ENCODE measurements at regions not wholly inside any gene's neighbourhood (a gene's known extent, or its start where the extent isn't known, plus 50 kb on each side); places are given as distances from the start of the nearest gene placed in this dataset.

- Histone ChIP-seq H3K27me3 (ENCODE audit: insufficient read depth, low read length) (no peaks in the 10 kb centered on the region), H3K9me3 (ENCODE audit: low read depth, low read length) (no peaks in the 10 kb centered on the region), H3K4me1 (ENCODE audit: insufficient read depth, low read length) (no peaks in the 10 kb centered on the region), H3K4me3 (ENCODE audit: low read length) (no peak overlapping the region)
Measured at GRCh38 chr18:22467760-22468553, 50.2 kb upstream of the CTAGE1 start.

GRCh38 chr18:22468554-22468891 is 50.8 kb upstream of the CTAGE1 start:
- Histone ChIP-seq H3K27me3 (ENCODE audit: insufficient read depth, low read length) (no peaks in the 10 kb centered on the region), H3K9me3 (ENCODE audit: low read depth, low read length) (no peaks in the 10 kb centered on the region), H3K4me3 (ENCODE audit: low read length) (no peak overlapping the region), H3K4me1 (ENCODE audit: insufficient read depth, low read length) (no peaks in the 10 kb centered on the region)

DNA sequence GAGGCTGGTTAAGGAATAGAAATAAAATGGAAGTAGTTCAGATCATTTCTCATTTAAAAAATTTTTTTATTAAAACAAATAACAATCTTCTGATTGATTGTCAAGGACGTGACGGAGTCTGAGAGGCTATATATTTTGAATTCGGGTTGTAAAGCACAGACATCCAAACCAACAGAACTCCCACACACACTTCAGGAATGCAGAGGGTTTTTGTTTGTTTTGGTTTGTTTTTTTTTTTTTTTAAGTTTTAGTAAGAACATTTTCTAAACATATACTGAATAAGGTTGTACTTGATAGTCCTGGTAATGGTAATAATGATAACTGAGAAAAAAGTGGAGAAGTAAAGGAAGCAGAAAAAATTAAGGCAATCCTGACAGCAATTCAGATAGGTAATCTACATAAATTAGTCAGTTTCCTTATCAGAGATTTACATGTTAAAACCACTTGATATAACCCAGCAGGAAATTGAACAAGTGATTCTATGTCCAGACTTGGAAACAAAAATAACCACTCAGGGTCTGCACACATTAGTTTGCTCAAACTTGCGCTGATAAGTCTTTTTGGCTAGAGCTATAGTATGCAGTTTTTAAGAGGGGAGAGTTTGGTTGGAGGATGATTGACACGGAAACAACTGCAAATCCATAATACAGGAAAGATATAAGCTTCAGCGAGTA is 51.5 kb upstream of the CTAGE1 start:
- Histone ChIP-seq H3K4me1 (ENCODE audit: insufficient read depth, low read length) (no peaks in the 10 kb centered on the region), H3K27me3 (ENCODE audit: insufficient read depth, low read length) (no peaks in the 10 kb centered on the region), H3K4me3 (ENCODE audit: low read length) (no peak overlapping the region), H3K9me3 (ENCODE audit: low read depth, low read length) (no peaks in the 10 kb centered on the region)

DNA sequence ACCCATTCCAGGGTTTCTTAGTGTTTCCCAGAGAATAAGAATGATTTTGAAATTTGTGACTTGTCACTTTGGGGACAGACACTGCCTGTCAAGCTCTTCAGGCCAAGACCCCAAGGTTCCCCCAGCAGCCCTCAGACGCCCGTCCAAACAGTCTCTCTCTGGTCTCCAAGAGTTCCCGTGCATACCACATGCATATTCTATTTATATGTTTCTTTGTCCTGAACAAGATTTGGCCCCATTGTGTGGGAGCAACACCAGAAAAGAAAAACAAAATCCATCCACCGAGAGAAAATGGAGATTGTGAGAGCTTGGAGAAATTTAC is 52.2 kb upstream of the CTAGE1 start:
- Histone ChIP-seq H3K4me3 (ENCODE audit: low read length) (no peak overlapping the region), H3K9me3 (ENCODE audit: low read depth, low read length) (no peaks in the 10 kb centered on the region), H3K27me3 (ENCODE audit: insufficient read depth, low read length) (no peaks in the 10 kb centered on the region), H3K4me1 (ENCODE audit: insufficient read depth, low read length) (no peaks in the 10 kb centered on the region)

- H3K9me3 ChIP-seq (ENCODE audit: low read depth, low read length) = no peaks in the 10 kb centered on the region
- no peak overlapping the region for H3K4me3 ChIP-seq (ENCODE audit: low read length)
- no peaks in the 10 kb centered on the region for H3K4me1 ChIP-seq (ENCODE audit: insufficient read depth, low read length)
- no peaks in the 10 kb centered on the region for H3K27me3 ChIP-seq (ENCODE audit: insufficient read depth, low read length)
Measured at GRCh38 chr18:22470248-22471235, 52.8 kb upstream of the CTAGE1 start.

DNA sequence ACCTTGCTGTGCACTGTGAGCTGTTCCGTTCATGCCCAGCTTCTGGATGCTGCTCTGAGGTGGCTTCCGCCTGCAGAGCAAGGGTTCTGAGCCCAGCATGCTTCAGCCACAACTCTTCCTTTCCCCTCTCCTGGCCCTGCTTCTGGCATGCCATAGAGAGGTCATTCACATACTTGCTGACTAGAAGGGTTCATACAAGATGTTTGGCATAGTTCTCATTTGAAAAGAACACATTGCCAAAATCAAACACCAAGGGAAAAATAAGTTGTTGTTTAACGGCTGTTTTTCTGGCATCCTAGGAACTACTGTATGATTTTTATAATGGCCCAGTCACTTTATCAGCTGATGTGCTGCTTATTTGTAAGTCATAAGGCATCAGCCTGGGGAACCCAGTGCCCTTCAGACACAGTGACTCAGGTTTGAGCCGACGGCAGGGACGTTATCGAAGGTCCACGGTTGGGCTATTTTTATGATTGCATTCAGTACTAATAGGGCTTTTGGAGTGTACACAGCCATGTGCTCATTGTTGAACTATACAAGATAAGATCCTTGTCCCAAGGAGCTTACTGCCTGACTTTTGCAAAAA is 53.9 kb upstream of the CTAGE1 start:
- no peaks in the 10 kb centered on the region for H3K4me1 ChIP-seq (ENCODE audit: insufficient read depth, low read length)
- no peaks in the 10 kb centered on the region for H3K27me3 ChIP-seq (ENCODE audit: insufficient read depth, low read length)
- no peak overlapping the region for H3K4me3 ChIP-seq (ENCODE audit: low read length)
- H3K9me3 ChIP-seq (ENCODE audit: low read depth, low read length) = no peaks in the 10 kb centered on the region

- H3K4me3 ChIP-seq (ENCODE audit: low read length) = no peak overlapping the region
- H3K4me1 ChIP-seq (ENCODE audit: insufficient read depth, low read length) = no peaks in the 10 kb centered on the region
- no peaks in the 10 kb centered on the region for H3K9me3 ChIP-seq (ENCODE audit: low read depth, low read length)
Measured at GRCh38 chr18:22473366-22473765, 55.7 kb upstream of the CTAGE1 start.

DNA sequence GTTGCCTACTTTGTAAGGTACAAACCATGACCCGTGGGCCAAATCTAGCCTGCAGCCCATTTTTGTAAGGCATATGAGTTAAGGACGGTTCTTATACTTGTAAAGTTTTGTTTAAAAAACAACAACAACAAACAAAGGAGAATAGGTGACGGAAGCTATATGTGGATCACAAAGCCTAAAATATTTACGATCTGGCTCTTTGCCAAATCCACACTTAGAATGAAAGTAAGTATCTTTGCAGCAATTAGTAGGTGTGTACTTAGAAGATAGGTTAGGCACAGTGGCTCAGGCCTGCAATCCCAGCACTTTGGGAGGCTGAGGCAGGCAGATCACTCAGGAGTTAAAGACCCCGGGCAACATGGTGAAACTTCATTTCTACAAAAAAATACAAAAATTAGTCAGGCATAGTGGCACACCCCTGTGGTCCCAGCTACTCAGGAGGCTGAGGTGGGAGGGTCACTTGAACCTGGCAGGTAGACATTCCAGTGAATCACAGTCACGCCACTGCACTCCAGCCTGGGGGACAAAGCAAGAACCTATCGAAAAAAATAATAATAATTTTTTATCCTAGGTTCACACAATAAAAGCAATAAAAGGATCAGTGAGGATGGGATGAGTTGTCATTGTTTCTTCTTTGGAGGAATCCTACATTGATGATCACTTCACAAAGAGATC is 57.8 kb upstream of the CTAGE1 start:
- no peaks in the 10 kb centered on the region for H3K4me1 ChIP-seq (ENCODE audit: insufficient read depth, low read length)

More at GRCh38 chr18:22473366-22473765, 55.7 kb upstream of the CTAGE1 start:
- H3K27me3 ChIP-seq (ENCODE audit: insufficient read depth, low read length) = no peaks in the 10 kb centered on the region

DNA sequence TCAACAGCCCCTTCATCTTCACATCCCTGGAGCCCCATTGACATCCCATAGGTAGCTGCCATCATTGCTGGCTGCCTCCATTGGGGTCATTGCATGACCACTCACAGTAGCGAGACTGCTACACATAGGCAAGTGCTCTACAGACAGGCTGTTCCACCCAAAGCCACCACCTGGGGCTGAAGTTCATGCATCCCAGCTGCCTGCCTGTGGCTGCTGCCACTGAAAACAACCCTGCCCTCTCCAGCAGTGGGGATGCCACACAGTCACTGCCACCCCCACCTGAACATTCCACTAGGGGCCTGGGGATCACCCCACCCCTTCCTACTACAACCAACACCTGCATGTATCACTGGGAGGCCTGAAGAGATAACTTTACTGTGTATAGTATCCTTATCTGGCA is 59.5 kb upstream of the CTAGE1 start:
- H3K9me3 ChIP-seq (ENCODE audit: low read depth, low read length) = no peaks in the 10 kb centered on the region
- H3K4me3 ChIP-seq (ENCODE audit: low read length) = no peak overlapping the region
- H3K4me1 ChIP-seq (ENCODE audit: insufficient read depth, low read length) = no peaks in the 10 kb centered on the region
- no peaks in the 10 kb centered on the region for H3K27me3 ChIP-seq (ENCODE audit: insufficient read depth, low read length)

More for the DNA sequence above, 57.8 kb upstream of the CTAGE1 start:
- Histone ChIP-seq H3K4me3 (ENCODE audit: low read length) (no peak overlapping the region), H3K9me3 (ENCODE audit: low read depth, low read length) (no peaks in the 10 kb centered on the region), H3K27me3 (ENCODE audit: insufficient read depth, low read length) (no peaks in the 10 kb centered on the region)

DNA sequence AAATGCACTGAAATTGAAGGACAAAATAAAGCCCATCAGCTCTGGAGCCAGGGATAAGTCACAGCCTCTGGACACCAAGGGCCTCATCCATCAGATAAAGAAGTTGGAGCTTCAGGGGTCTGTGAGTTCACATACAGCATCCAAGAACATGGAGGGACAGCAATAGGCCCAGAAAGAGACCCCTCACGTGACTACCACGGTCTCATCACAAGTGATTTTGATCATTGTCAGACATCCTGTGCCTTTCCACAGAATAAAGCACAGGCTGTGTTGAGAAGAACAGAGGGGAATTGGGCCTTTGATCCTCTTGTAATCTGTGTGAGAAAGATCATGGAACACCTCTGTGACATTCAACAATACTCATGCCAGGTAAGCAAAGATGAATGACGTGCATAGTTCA is 65.2 kb upstream of the CTAGE1 start:
- Histone ChIP-seq H3K27me3 (ENCODE audit: insufficient read depth, low read length) (no peaks in the 10 kb centered on the region), H3K4me1 (ENCODE audit: insufficient read depth, low read length) (no peaks in the 10 kb centered on the region), H3K9me3 (ENCODE audit: low read depth, low read length) (no peaks in the 10 kb centered on the region), H3K4me3 (ENCODE audit: low read length) (no peak overlapping the region)

- H3K27me3 ChIP-seq (ENCODE audit: insufficient read depth, low read length) = no peaks in the 10 kb centered on the region
- H3K4me3 ChIP-seq (ENCODE audit: low read length) = no peak overlapping the region
- H3K9me3 ChIP-seq (ENCODE audit: low read depth, low read length) = no peaks in the 10 kb centered on the region
- no peaks in the 10 kb centered on the region for H3K4me1 ChIP-seq (ENCODE audit: insufficient read depth, low read length)
Measured at GRCh38 chr18:22483407-22483806, 65.7 kb upstream of the CTAGE1 start.

DNA sequence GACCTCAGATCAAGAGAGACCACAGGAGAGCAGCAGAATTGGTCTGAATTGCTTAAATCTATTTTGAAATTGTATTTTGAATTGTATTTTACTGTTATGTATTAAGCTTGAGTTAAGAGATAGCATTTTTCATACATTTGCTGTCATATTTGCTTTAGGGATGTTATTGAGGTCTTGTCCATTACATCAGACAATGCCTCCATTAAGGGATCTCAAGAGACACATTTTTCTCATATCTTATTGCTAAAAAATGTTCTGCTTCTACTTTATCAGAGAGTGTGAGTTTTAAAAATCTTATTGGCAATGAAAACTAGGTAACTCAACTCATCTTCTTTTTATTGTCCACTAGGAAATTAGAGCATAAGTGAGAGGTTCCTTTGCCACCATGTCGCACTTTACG is 66.8 kb upstream of the CTAGE1 start:
- Histone ChIP-seq H3K9me3 (ENCODE audit: low read depth, low read length) (no peaks in the 10 kb centered on the region), H3K4me1 (ENCODE audit: insufficient read depth, low read length) (no peaks in the 10 kb centered on the region), H3K4me3 (ENCODE audit: low read length) (no peak overlapping the region), H3K27me3 (ENCODE audit: insufficient read depth, low read length) (no peaks in the 10 kb centered on the region)

- no peaks in the 10 kb centered on the region for H3K27me3 ChIP-seq (ENCODE audit: insufficient read depth, low read length)
- H3K4me3 ChIP-seq (ENCODE audit: low read length) = no peak overlapping the region
- H3K9me3 ChIP-seq (ENCODE audit: low read depth, low read length) = no peaks in the 10 kb centered on the region
- H3K4me1 ChIP-seq (ENCODE audit: insufficient read depth, low read length) = no peaks in the 10 kb centered on the region
Measured at GRCh38 chr18:22485808-22486244, 68.1 kb upstream of the CTAGE1 start.

GRCh38 chr18:22486667-22487066 is 69.0 kb upstream of the CTAGE1 start:
- H3K4me3 ChIP-seq (ENCODE audit: low read length) = no peak overlapping the region
- no peaks in the 10 kb centered on the region for H3K9me3 ChIP-seq (ENCODE audit: low read depth, low read length)
- no peaks in the 10 kb centered on the region for H3K27me3 ChIP-seq (ENCODE audit: insufficient read depth, low read length)
- H3K4me1 ChIP-seq (ENCODE audit: insufficient read depth, low read length) = no peaks in the 10 kb centered on the region

Measured in mononuclear cell (primary cell).